ENCODE measurements at regions not wholly inside any gene's neighbourhood (a gene's known extent, or its start where the extent isn't known, plus 50 kb on each side); places are given as distances from the start of the nearest gene placed in this dataset.
"Not testable (repeated sequence)": the region's sequence is repeated elsewhere in the genome, so short reads cannot be mapped to it uniquely, and the experiment has no call there.

- no peaks in the 10 kb centered on the region for H3K36me3 ChIP-seq (replicated peaks; ENCODE audit: insufficient read depth, low read depth)
- no peaks in the 10 kb centered on the region for H3K4me1 ChIP-seq (ENCODE audit: insufficient read depth)
- no peaks in the 10 kb centered on the region for H3K79me2 ChIP-seq
- TF ChIP-seq EZH2phosphoT487 (IDR thresholded peaks at IDR 0.05; ENCODE audit: low read depth, severe bottlenecking, unreplicated experiment) = no peak
- no peak for TF ChIP-seq EZH2 (IDR thresholded peaks at IDR 0.05; ENCODE audit: borderline replicate concordance)
- TF ChIP-seq CTCF (IDR thresholded peaks at IDR 0.05; ENCODE audit: poor library complexity) = no peak
- H3K9me3 ChIP-seq (ENCODE audit: low read depth) = no peaks in the 10 kb centered on the region
- H3K9me2 ChIP-seq (replicated peaks; ENCODE audit: insufficient read depth) = no peaks in the 10 kb centered on the region
- no peak overlapping the region for H3K27ac ChIP-seq
- WGBS (ENCODE audit: low lambda C conversion rate, missing lambda C conversion rate) = 95% methylated on average over 21 of the region's 25 CpGs
- H4K20me1 ChIP-seq (ENCODE audit: insufficient read depth, poor library complexity, severe bottlenecking) = no peaks in the 10 kb centered on the region
- H3K27me3 ChIP-seq = no peaks in the 10 kb centered on the region
- no peak overlapping the region for H3K4me2 ChIP-seq
- H3K4me3 ChIP-seq = no peak overlapping the region
- DNase-seq (ENCODE audit: low spot score) = no peak
- H2AFZ ChIP-seq = no peak overlapping the region
Observed at GRCh38 chr12:131287015-131287937, 333.6 kb downstream of the ADGRD1 start.

GRCh38 chr12:131287938-131288764 lies 334.4 kb downstream of the ADGRD1 start:
- Histone ChIP-seq H3K27me3 (no peaks in the 10 kb centered on the region), H3K27ac (no peak overlapping the region), H3K4me1 (ENCODE audit: insufficient read depth) (no peaks in the 10 kb centered on the region), H3K79me2 (no peaks in the 10 kb centered on the region), H2AFZ (no peak overlapping the region), H4K20me1 (ENCODE audit: insufficient read depth, poor library complexity, severe bottlenecking) (no peaks in the 10 kb centered on the region), H3K9me2 (replicated peaks; ENCODE audit: insufficient read depth) (no peaks in the 10 kb centered on the region), H3K4me3 (no peak overlapping the region), H3K9me3 (ENCODE audit: low read depth) (no peaks in the 10 kb centered on the region), H3K36me3 (replicated peaks; ENCODE audit: insufficient read depth, low read depth) (no peaks in the 10 kb centered on the region), H3K4me2 (no peak overlapping the region)
- 78% methylated on average over 27 of the region's 27 CpGs for WGBS (ENCODE audit: low lambda C conversion rate, missing lambda C conversion rate)
- no peak for DNase-seq (ENCODE audit: low spot score)
- TF ChIP-seq CTCF (IDR thresholded peaks at IDR 0.05; ENCODE audit: poor library complexity) = no peak
- no peak for TF ChIP-seq EZH2phosphoT487 (IDR thresholded peaks at IDR 0.05; ENCODE audit: low read depth, severe bottlenecking, unreplicated experiment)
- no peak for TF ChIP-seq EZH2 (IDR thresholded peaks at IDR 0.05; ENCODE audit: borderline replicate concordance)

- WGBS (ENCODE audit: low lambda C conversion rate, missing lambda C conversion rate) = 93% methylated on average over 18 of the region's 19 CpGs
- H4K20me1 ChIP-seq (ENCODE audit: insufficient read depth, poor library complexity, severe bottlenecking); H3K9me3 ChIP-seq (ENCODE audit: low read depth); H3K79me2 ChIP-seq; DNase-seq (ENCODE audit: low spot score); H3K27ac ChIP-seq; H3K9me2 ChIP-seq (replicated peaks; ENCODE audit: insufficient read depth); H3K4me2 ChIP-seq; H3K36me3 ChIP-seq (replicated peaks; ENCODE audit: insufficient read depth, low read depth); H3K27me3 ChIP-seq; H3K4me1 ChIP-seq (ENCODE audit: insufficient read depth); H2AFZ ChIP-seq; H3K4me3 ChIP-seq: not testable (repeated sequence)
Observed at GRCh38 chr12:131288765-131289695, 335.3 kb downstream of the ADGRD1 start.

- H3K27me3 ChIP-seq; H2AFZ ChIP-seq; H3K79me2 ChIP-seq; H3K4me1 ChIP-seq (ENCODE audit: insufficient read depth); H3K36me3 ChIP-seq (replicated peaks; ENCODE audit: insufficient read depth, low read depth); H3K4me2 ChIP-seq; H3K4me3 ChIP-seq; DNase-seq (ENCODE audit: low spot score); H3K9me3 ChIP-seq (ENCODE audit: low read depth); H4K20me1 ChIP-seq (ENCODE audit: insufficient read depth, poor library complexity, severe bottlenecking); H3K27ac ChIP-seq; H3K9me2 ChIP-seq (replicated peaks; ENCODE audit: insufficient read depth): not testable (repeated sequence)
- 95% methylated on average over 8 of the region's 8 CpGs for WGBS (ENCODE audit: low lambda C conversion rate, missing lambda C conversion rate)
Observed at GRCh38 chr12:131289807-131290206, 336.1 kb downstream of the ADGRD1 start.
